BJ (cell line): ENCODE measurements at regions not wholly inside any gene's neighbourhood (a gene's known extent, or its start where the extent isn't known, plus 50 kb on each side); places are given as distances from the start of the nearest gene placed in this dataset.

Experiments
- CTCF ChIA-PET: fragments of 350-600 bp; formaldehyde crosslinking; extraction: SDS; loops from one replicate; lab custom pipeline; 2021; ENCODE audit warnings: antibody characterized with exemption, inconsistent platforms; lab: Yijun Ruan, JAX
- POLR2A ChIA-PET: fragments of 300-600 bp; sonication (Branson Sonifier 250); formaldehyde crosslinking; extraction: SDS; loops from one replicate; lab custom pipeline; 2021; ENCODE audit warnings: antibody characterized with exemption; lab: Charles Lee
- DNase-seq: peaks from one replicate; pipeline ENCODE4 v3.0.0-alpha.2; 2011; ENCODE audit warnings: low read depth
- H3K27me3 ChIP-seq: 2 replicates; pipeline ENCODE4 v1.6.0; 2011; ENCODE audit warnings: low read length; ENCODE audit not compliant: control insufficient read depth, insufficient read depth
- H3K36me3 ChIP-seq: 2 replicates; pipeline ENCODE4 v1.5.1; 2011; ENCODE audit warnings: low read length; ENCODE audit not compliant: control insufficient read depth, insufficient read depth
- H3K4me3 ChIP-seq: 2 replicates; pipeline ENCODE4 v1.5.1; 2011; ENCODE audit warnings: low read depth, mild to moderate bottlenecking, control low read depth, low read length
- CTCF ChIP-seq: IDR thresholded peaks from 2 replicates; pipeline ENCODE4 v1.5.1; 2011; ENCODE audit warnings: low read depth, mild to moderate bottlenecking, control low read depth, inconsistent platforms, low read length, moderate library complexity; ENCODE audit not compliant: insufficient read depth

- H3K27me3 ChIP-seq, result no peaks in the 10 kb centered on the region
- ChIA-PET CTCF (interaction anchor here (1.3 to 2.2 kb wide), 2 partner anchors 12 to 25 kb away, joined by 3 to 12 read pairs; no protein-coding TSS in a partner anchor), POLR2A (no interaction called here)
- H3K36me3 ChIP-seq, result no peaks in the 10 kb centered on the region
- no peak for TF ChIP-seq CTCF
- no peak for DNase-seq
- H3K4me3 ChIP-seq, result no peak overlapping the region
Observed at GRCh38 chr21:17949421-17949820, 130.3 kb upstream of the C21orf91 start.

- Histone ChIP-seq H3K36me3 (no peaks in the 10 kb centered on the region), H3K4me3 (no peak overlapping the region), H3K27me3 (no peaks in the 10 kb centered on the region)
- TF ChIP-seq CTCF, result no peak
- ChIA-PET CTCF (interaction anchor here (1.3 to 2.2 kb wide), 2 partner anchors 14 to 23 kb away, joined by 3 to 12 read pairs; no protein-coding TSS in a partner anchor), POLR2A (no interaction called here)
- no peak for DNase-seq
Observed at GRCh38 chr21:17947531-17947930, 128.4 kb upstream of the C21orf91 start.

- CTCF ChIA-PET, result interaction anchor here (0.6 to 1.0 kb wide), 2 partner anchors 10 to 527 kb away, joined by 4 read pairs; no protein-coding TSS in a partner anchor
- POLR2A ChIA-PET, result no interaction called here
- no peaks in the 10 kb centered on the region for H3K27me3 ChIP-seq
- no peak overlapping the region for H3K4me3 ChIP-seq
- no peak for DNase-seq
- no peaks in the 10 kb centered on the region for H3K36me3 ChIP-seq
- TF ChIP-seq CTCF, result peak; percentile 22; the same call in 1 of the 2 replicates
Observed at GRCh38 chr21:17931080-17931479, 111.9 kb upstream of the C21orf91 start.

DNA sequence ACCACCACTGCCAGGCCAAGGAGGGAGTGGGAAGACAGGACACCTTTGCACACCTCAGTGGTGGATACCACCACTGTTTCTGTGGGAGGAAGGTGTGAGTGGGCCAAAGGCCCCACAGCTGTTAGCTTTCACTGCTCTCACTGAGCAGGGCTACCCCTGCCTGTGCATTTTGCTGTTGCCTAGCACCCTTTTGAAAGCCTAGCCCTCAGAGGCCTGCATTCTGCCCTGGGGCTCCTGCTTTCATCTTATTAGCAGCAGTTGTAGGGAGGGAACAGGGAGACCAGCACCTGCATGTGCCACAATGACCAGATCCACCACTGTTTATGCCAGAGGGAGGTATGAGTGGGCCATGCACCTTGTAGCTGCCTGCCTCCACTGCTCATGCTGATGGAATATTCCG, 110.9 kb upstream of the C21orf91 start:
- ChIA-PET CTCF (no interaction called here), POLR2A (no interaction called here)
- no peak for TF ChIP-seq CTCF

DNA sequence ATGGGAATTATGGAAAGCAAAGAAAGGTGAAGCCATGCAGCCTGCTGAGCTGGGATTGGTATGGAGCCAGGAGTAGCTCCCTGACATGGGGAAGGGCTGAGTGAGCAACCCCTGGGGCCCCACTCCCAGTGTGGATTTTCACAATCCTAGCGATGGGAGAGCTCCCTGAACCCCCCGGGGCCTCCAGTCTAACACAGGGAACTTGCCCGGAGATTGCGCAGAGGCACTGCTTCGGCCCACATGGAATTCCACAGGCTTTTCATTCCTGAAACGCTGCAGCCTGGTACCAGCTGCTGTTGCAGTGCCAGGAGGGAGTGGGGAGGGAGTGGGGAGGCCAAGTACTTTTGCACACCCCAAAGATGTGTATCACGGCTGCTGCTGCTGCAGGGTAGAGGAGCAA, 110.4 kb upstream of the C21orf91 start:
- Histone ChIP-seq H3K36me3 (no peaks in the 10 kb centered on the region), H3K4me3 (no peak overlapping the region), H3K27me3 (no peaks in the 10 kb centered on the region)
- ChIA-PET POLR2A (no interaction called here), CTCF (no interaction called here)
- DNase-seq, result no peak
- TF ChIP-seq CTCF, result no peak

More for the DNA sequence above, 110.9 kb upstream of the C21orf91 start:
- H3K36me3 ChIP-seq, result no peaks in the 10 kb centered on the region
- H3K4me3 ChIP-seq, result no peak overlapping the region
- no peak for DNase-seq
- no peaks in the 10 kb centered on the region for H3K27me3 ChIP-seq
